Spleen (tissue), 11 donors: ENCODE measurements at regions not wholly inside any gene's neighbourhood (a gene's known extent, or its start where the extent isn't known, plus 50 kb on each side); places are given as distances from the start of the nearest gene placed in this dataset.
"Not testable (repeated sequence)": the region's sequence is repeated elsewhere in the genome, so short reads cannot be mapped to it uniquely, and the experiment has no call there.

Source experiments
- DNase-seq: peaks from one replicate; pipeline ENCODE4 v3.0.0-alpha.2; 2020
- H3K27ac ChIP-seq, 8 donors: fragments of 200-600 bp; sonication (generic) in 7 of 8; 1 replicate in 4 of 8; 2 replicates in 4 of 8; pipeline versions ENCODE4 v1.5.0 to v1.8.0; 2016 to 2021; ENCODE audit warnings: inconsistent platforms in 4 of 8, mild to moderate bottlenecking in 4 of 8, moderate library complexity in 1 of 8
- H3K27me3 ChIP-seq, 7 donors: fragments of 200-600 bp; sonication (generic) in 6 of 7; replicated peaks in 1 of 7; 1 replicate in 4 of 7; 2 replicates in 3 of 7; pipeline versions ENCODE4 v1.5.0 to v1.8.0; 2016 to 2021; ENCODE audit warnings: inconsistent platforms in 3 of 7, mild to moderate bottlenecking in 1 of 7
- H3K36me3 ChIP-seq, 6 donors: fragments of 200-600 bp; sonication (generic) in 5 of 6; 1 replicate in 4 of 6; 2 replicates in 2 of 6; pipeline versions ENCODE4 v1.5.0 to v1.8.0; 2016 to 2021; ENCODE audit warnings: inconsistent platforms in 2 of 6
- H3K4me1 ChIP-seq, 6 donors: fragments of 200-600 bp; sonication (generic) in 5 of 6; 1 replicate in 3 of 6; 2 replicates in 3 of 6; pipeline versions ENCODE4 v1.5.0 to v1.8.0; 2016 to 2021; ENCODE audit warnings: inconsistent platforms in 3 of 6
- H3K4me3 ChIP-seq, 8 donors: fragments of 200-600 bp; sonication (generic) in 7 of 8; 1 replicate in 4 of 8; 2 replicates in 4 of 8; pipeline versions ENCODE4 v1.5.0 to v1.8.0; 2016 to 2021; ENCODE audit warnings: inconsistent platforms in 4 of 8, mild to moderate bottlenecking in 4 of 8, moderate library complexity in 2 of 8
- H3K9me3 ChIP-seq, 8 donors: fragments of 200-600 bp; sonication (generic) in 7 of 8; 1 replicate in 4 of 8; 2 replicates in 4 of 8; pipeline versions ENCODE4 v1.5.0 to v1.8.0; 2016 to 2021; ENCODE audit warnings: inconsistent platforms in 4 of 8
- CTCF ChIP-seq, 11 experiments: fragments of 200-600 bp in 7 of 11; fragments of 450-650 bp in 4 of 11; sonication (generic) in 4 of 11; IDR thresholded peaks in 8 of 11; conservative IDR thresholded peaks in 3 of 11; 1 replicate in 7 of 11; 2 replicates in 4 of 11; pipeline versions ENCODE4 v1.4.0 to v1.8.0; 2016 to 2021; ENCODE audit warnings: antibody characterized with exemption in 11 of 11, inconsistent platforms in 4 of 11, mild to moderate bottlenecking in 1 of 11
- POLR2A ChIP-seq, 3 donors: fragments of 450-650 bp; IDR thresholded peaks; one replicate each; pipeline ENCODE4 v1.5.1; 2017; ENCODE audit warnings: antibody characterized with exemption in 3 of 3, mild to moderate bottlenecking in 1 of 3
- POLR2AphosphoS5 ChIP-seq, 3 donors: sonication (generic); formaldehyde crosslinking; IDR thresholded peaks; one replicate each; pipeline ENCODE4 v1.5.1; 2017; ENCODE audit warnings: antibody characterized with exemption in 3 of 3
- WGBS, 5 donors: extraction: QIAGEN DNeasy Blood & Tissue Kit in 3 of 5; methylation state at CpG; one replicate each; pipeline versions ENCODE4 v1.1.5 to v1.1.7; 2013 to 2018; 5-methylcytosine and 5-hydroxymethylcytosine counted together
- intact Hi-C: fragments of 100-400 bp; cut with DNase I; formaldehyde crosslinking; loops from one replicate; pipeline ENCODE4 v1.15.0; 2023; ENCODE audit warnings: low total_unique reads
- donor health status: healthy with polysubstance abuse.
- donor health status: DM: no; HTN: no; CAD: no; lungs with moderate emphysema.
- donor health status: DM: no; HTN: no; CAD: no.
- donor health status: Bipolar disorder and iron deficiency.
- donor health status: healthy.
- donor health status: DM: no; HTN: no; CAD: no.
- donor health status: DM: yes; HTN: yes; CAD: no.

- no peaks in the 10 kb centered on the region for H3K27me3 ChIP-seq
- no peaks in the 10 kb centered on the region for H3K9me3 ChIP-seq
- H3K27ac ChIP-seq: no peak overlapping the region
- 89 to 94% (median 90%) methylated on average over 11 of the region's 11 CpGs for WGBS, 5 donors
- peaks cover 6 to 27% (median 12%) of the 10 kb centered on the region in 6 donors for H3K4me1 ChIP-seq
- H3K4me3 ChIP-seq: no peak overlapping the region
- no peak for DNase-seq
- intact Hi-C loops: no loop called here
- TF ChIP-seq POLR2A (IDR thresholded peaks at IDR 0.05) (no peak), POLR2AphosphoS5 (IDR thresholded peaks at IDR 0.05) (no peak), CTCF (IDR thresholded peaks at IDR 0.05 in 8 of 11, conservative IDR thresholded peaks at IDR 0.05 in 3 of 11) (no peak)
- H3K36me3 ChIP-seq: no peaks in the 10 kb centered on the region
Measured at GRCh38 chr2:136319651-136320050, 201.7 kb upstream of the CXCR4 start.

GRCh38 chr2:136319237-136319636, 201.3 kb upstream of the CXCR4 start:
- no peak for DNase-seq
- Histone ChIP-seq H3K4me3 (no peak overlapping the region), H3K36me3 (no peaks in the 10 kb centered on the region), H3K4me1 (peaks cover 2 to 23% (median 8%) of the 10 kb centered on the region in 6 donors), H3K27ac (no peak overlapping the region), H3K9me3 (no peaks in the 10 kb centered on the region), H3K27me3 (no peaks in the 10 kb centered on the region)
- TF ChIP-seq POLR2A (IDR thresholded peaks at IDR 0.05) (no peak), CTCF (IDR thresholded peaks at IDR 0.05 in 8 of 11, conservative IDR thresholded peaks at IDR 0.05 in 3 of 11) (no peak), POLR2AphosphoS5 (IDR thresholded peaks at IDR 0.05) (no peak)
- intact Hi-C loops: no loop called here
- 14 to 35% (median 21%) methylated on average over 2 of the region's 2 CpGs for WGBS, 5 donors

- Histone ChIP-seq H3K9me3 (no peaks in the 10 kb centered on the region), H3K4me3 (no peak overlapping the region), H3K27me3 (peaks cover 0 to 3% (median 0%) of the 10 kb centered on the region in 7 donors), H3K36me3 (no peaks in the 10 kb centered on the region), H3K4me1 (peaks cover 0 to 10% (median 2%) of the 10 kb centered on the region in 6 donors), H3K27ac (no peak overlapping the region)
- no peak for DNase-seq
- intact Hi-C loops: no loop called here
- TF ChIP-seq POLR2AphosphoS5 (IDR thresholded peaks at IDR 0.05) (no peak), POLR2A (IDR thresholded peaks at IDR 0.05) (no peak), CTCF (IDR thresholded peaks at IDR 0.05 in 8 of 11, conservative IDR thresholded peaks at IDR 0.05 in 3 of 11) (no peak)
Measured at GRCh38 chr2:136314240-136314639, 196.3 kb upstream of the CXCR4 start.

- DNase-seq, H3K9me3 ChIP-seq, H3K4me3 ChIP-seq, H3K36me3 ChIP-seq, intact Hi-C loops, H3K27me3 ChIP-seq, H3K27ac ChIP-seq: not testable (repeated sequence)
- peaks cover 0 to 10% (median 2%) of the 10 kb centered on the region in 6 donors for H3K4me1 ChIP-seq
- 88 to 100% (median 92%) methylated on average over 1 of the region's 1 CpG for WGBS, 5 donors
Measured at GRCh38 chr2:136312568-136312967, 194.6 kb upstream of the CXCR4 start.
